ENCODE measurements at regions not wholly inside any gene's neighbourhood (a gene's known extent, or its start where the extent isn't known, plus 50 kb on each side); places are given as distances from the start of the nearest gene placed in this dataset.

- no peak for TF ChIP-seq CTCF (IDR thresholded peaks at IDR 0.05)
- TF ChIP-seq POLR2A (IDR thresholded peaks at IDR 0.05) = no peak
These were observed 180.1 kb downstream of the DACT1 start for GRCh38 chr14:58817846-58818245.

Measured in adrenal gland (tissue), 5 donors.